Activated T-cell treated with anti-CD3 and anti-CD28 coated beads, Interleukin-2, amount 50 U/mL, for 72 hours (primary cell): ENCODE measurements at regions not wholly inside any gene's neighbourhood (a gene's known extent, or its start where the extent isn't known, plus 50 kb on each side); places are given as distances from the start of the nearest gene placed in this dataset.

Experiments used
- ATAC-seq, 2 donors: fragments of 150-1000 bp; cut with Tn5 transposase; replicated peaks in 1 of 2; 2 replicates each; pipeline ENCODE4 v1.10.0; 2021; ENCODE audit warnings: moderate library complexity in 2 of 2, mild to moderate bottlenecking in 1 of 2
- DNase-seq, 2 donors: peaks; one replicate each; pipeline ENCODE4 v3.0.0; 2021 to 2022; ENCODE audit warnings: mixed read lengths in 1 of 2
- H3K27ac Mint-ChIP-seq: one replicate; pipeline ENCODE4 v1.8.0; 2022; ENCODE audit warnings: mild to moderate bottlenecking, moderate library complexity, mixed read lengths
- H3K27me3 Mint-ChIP-seq: one replicate; pipeline ENCODE4 v1.8.0; 2022; ENCODE audit warnings: low read depth, mixed read lengths
- H3K36me3 Mint-ChIP-seq, 2 donors: one replicate each; pipeline ENCODE4 v1.8.0; 2022; ENCODE audit warnings: mixed read lengths in 2 of 2, mild to moderate bottlenecking in 1 of 2; ENCODE audit not compliant: insufficient read depth in 2 of 2
- H3K4me1 Mint-ChIP-seq: one replicate; pipeline ENCODE4 v1.8.0; 2022; ENCODE audit warnings: low read depth, mixed read lengths
- H3K4me3 Mint-ChIP-seq, 2 donors: one replicate each; pipeline ENCODE4 v1.8.0; 2022; ENCODE audit warnings: mild to moderate bottlenecking in 2 of 2, mixed read lengths in 2 of 2, moderate library complexity in 2 of 2
- H3K9me3 Mint-ChIP-seq, 2 donors: one replicate each; pipeline ENCODE4 v1.8.0; 2022; ENCODE audit warnings: mixed read lengths in 2 of 2

- ATAC-seq (no peak), DNase-seq (no peak)
- peaks cover 0 to 2% of the 10 kb centered on the region in 2 donors for H3K36me3 Mint-ChIP-seq
- no peak overlapping the region for H3K27ac Mint-ChIP-seq
- no peaks in the 10 kb centered on the region for H3K27me3 Mint-ChIP-seq
- H3K4me1 Mint-ChIP-seq, result no peaks in the 10 kb centered on the region
- H3K9me3 Mint-ChIP-seq, result no peaks in the 10 kb centered on the region
- no peak overlapping the region for H3K4me3 Mint-ChIP-seq
Observed at GRCh38 chr4:122203407-122203806, 51.3 kb downstream of the BLTP1 start.

GRCh38 chr4:122205687-122206086 lies 53.6 kb downstream of the BLTP1 start:
- Mint-ChIP-seq H3K27ac (no peak overlapping the region), H3K4me1 (no peaks in the 10 kb centered on the region)
- ATAC-seq, result peak in 1 of 2 donors; percentile 28

DNA sequence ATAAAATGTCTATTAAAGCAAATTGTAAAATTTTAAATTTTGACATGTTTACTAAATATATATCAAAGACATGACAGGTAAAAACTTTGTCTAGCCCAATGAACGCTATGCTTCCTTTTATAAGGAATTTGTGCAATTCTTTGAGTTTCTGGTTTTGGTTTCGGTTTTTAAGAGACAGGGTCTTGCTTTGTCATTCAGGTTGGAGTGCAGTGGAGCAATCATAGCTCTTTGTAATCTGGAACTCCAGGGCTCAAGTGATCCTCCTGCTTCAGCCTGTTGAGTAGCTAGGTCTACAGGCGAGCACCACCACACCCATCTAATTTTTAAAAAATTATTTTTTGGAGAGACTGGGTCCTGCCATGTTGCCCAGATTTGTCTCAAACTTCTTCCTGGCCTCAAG lies 60.7 kb downstream of the BLTP1 start:
- no peak overlapping the region for H3K4me3 Mint-ChIP-seq
- H3K27ac Mint-ChIP-seq, result no peak overlapping the region
- no peaks in the 10 kb centered on the region for H3K27me3 Mint-ChIP-seq
- ATAC-seq (no peak), DNase-seq (no peak)
- H3K36me3 Mint-ChIP-seq, result peaks cover 7 to 8% of the 10 kb centered on the region in 2 donors
- no peaks in the 10 kb centered on the region for H3K9me3 Mint-ChIP-seq
- peaks cover 13% of the 10 kb centered on the region for H3K4me1 Mint-ChIP-seq

More at GRCh38 chr4:122205687-122206086, 53.6 kb downstream of the BLTP1 start:
- Mint-ChIP-seq H3K4me3 (no peak overlapping the region), H3K9me3 (no peaks in the 10 kb centered on the region), H3K36me3 (peaks cover 1 to 3% of the 10 kb centered on the region in 2 donors), H3K27me3 (no peaks in the 10 kb centered on the region)
- no peak for DNase-seq

- Mint-ChIP-seq H3K27ac (no peak overlapping the region), H3K4me1 (peaks cover 6% of the 10 kb centered on the region), H3K9me3 (no peaks in the 10 kb centered on the region), H3K4me3 (no peak overlapping the region), H3K36me3 (peaks cover 6 to 7% of the 10 kb centered on the region in 2 donors), H3K27me3 (no peaks in the 10 kb centered on the region)
- no peak for DNase-seq
- ATAC-seq, result no peak
Observed at GRCh38 chr4:122218762-122219161, 66.6 kb downstream of the BLTP1 start.

- DNase-seq, result no peak
- Mint-ChIP-seq H3K27ac (no peak overlapping the region), H3K36me3 (peaks cover 6 to 7% of the 10 kb centered on the region in 2 donors), H3K27me3 (no peaks in the 10 kb centered on the region), H3K4me3 (no peak overlapping the region), H3K9me3 (no peaks in the 10 kb centered on the region), H3K4me1 (peaks cover 6% of the 10 kb centered on the region)
- ATAC-seq, result no peak
Observed at GRCh38 chr4:122219356-122219755, 67.2 kb downstream of the BLTP1 start.

- DNase-seq (no peak), ATAC-seq (no peak)
- H3K36me3 Mint-ChIP-seq, result peaks cover 3% of the 10 kb centered on the region in 2 donors
- H3K9me3 Mint-ChIP-seq, result no peaks in the 10 kb centered on the region
- no peak overlapping the region for H3K4me3 Mint-ChIP-seq
- H3K4me1 Mint-ChIP-seq, result peaks cover 6% of the 10 kb centered on the region
- no peaks in the 10 kb centered on the region for H3K27me3 Mint-ChIP-seq
- no peak overlapping the region for H3K27ac Mint-ChIP-seq
Observed at GRCh38 chr4:122221322-122221721, 69.2 kb downstream of the BLTP1 start.

DNA sequence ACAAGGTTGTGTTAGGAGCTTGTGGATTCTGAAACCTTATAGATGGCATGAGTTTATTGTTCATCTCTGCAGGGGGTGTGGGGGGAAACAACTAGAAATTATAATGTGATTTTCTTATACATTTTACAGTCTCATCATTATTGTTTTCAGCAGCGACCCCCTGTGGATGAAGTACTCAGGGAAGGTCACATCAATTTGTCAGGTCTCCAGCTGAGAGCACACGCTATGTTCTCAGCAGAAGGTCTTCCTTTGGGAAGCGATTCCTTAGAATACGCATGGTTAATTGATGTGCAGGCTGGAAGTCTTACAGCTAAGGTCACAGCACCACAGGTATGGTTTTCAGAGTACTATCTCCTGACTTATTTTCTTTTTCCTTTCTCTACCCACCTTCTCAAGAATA lies 72.2 kb downstream of the BLTP1 start:
- Mint-ChIP-seq H3K9me3 (no peaks in the 10 kb centered on the region), H3K27me3 (no peaks in the 10 kb centered on the region), H3K36me3 (peaks cover 3 to 6% of the 10 kb centered on the region in 2 donors), H3K27ac (no peak overlapping the region), H3K4me1 (no peaks in the 10 kb centered on the region), H3K4me3 (no peak overlapping the region)
- ATAC-seq (no peak), DNase-seq (no peak)

DNA sequence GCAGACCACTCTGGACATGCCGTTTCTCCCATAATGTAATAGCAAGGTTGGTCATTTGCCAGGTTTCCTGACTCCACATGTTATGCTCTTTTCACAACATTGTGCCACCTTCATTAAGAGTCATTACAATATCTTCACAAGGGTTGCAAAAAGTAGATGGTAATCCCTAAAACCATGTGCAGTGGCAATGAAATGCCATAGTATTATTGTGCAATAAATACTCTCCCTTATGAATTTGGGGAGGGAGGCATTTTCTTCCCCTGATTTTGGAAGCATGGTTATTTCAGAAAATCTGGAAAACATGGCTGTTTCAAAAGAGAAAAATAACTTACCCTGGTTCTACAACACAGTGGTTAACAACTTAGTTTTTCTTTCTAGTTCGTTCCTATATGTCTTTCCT lies 75.1 kb downstream of the BLTP1 start:
- Mint-ChIP-seq H3K4me1 (no peaks in the 10 kb centered on the region), H3K4me3 (no peak overlapping the region), H3K27ac (no peak overlapping the region), H3K36me3 (peaks cover 0 to 6% of the 10 kb centered on the region in 2 donors), H3K27me3 (no peaks in the 10 kb centered on the region), H3K9me3 (no peaks in the 10 kb centered on the region)
- no peak for DNase-seq
- ATAC-seq, result no peak

GRCh38 chr4:122229857-122230256 lies 77.7 kb downstream of the BLTP1 start:
- H3K27ac Mint-ChIP-seq, result no peak overlapping the region
- no peak overlapping the region for H3K4me3 Mint-ChIP-seq
- H3K27me3 Mint-ChIP-seq, result no peaks in the 10 kb centered on the region
- no peak for ATAC-seq
- no peaks in the 10 kb centered on the region for H3K9me3 Mint-ChIP-seq
- peaks cover 0 to 6% of the 10 kb centered on the region in 2 donors for H3K36me3 Mint-ChIP-seq
- DNase-seq, result no peak
- no peaks in the 10 kb centered on the region for H3K4me1 Mint-ChIP-seq

DNA sequence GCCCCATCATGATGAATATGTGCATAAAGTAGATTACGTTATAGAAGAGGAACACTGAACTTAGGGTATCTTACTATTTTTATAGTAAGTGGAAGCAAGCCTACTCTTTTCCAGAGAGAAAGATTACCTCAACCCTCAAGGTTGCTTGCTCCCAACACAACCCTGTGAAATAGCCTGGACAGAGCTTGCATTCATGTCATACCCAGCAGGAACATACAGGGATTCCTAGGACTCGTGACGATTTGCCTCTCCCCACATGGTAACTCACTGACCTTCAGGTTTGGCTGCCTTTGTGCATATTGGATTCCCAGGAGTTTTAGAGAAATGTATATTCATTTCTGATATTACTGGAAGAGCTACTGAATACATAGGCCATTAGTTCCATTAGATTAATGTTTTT lies 80.5 kb downstream of the BLTP1 start:
- H3K36me3 Mint-ChIP-seq, result peaks cover 0 to 6% of the 10 kb centered on the region in 2 donors
- H3K4me3 Mint-ChIP-seq, result no peak overlapping the region
- ATAC-seq (no peak), DNase-seq (no peak)
- no peaks in the 10 kb centered on the region for H3K27me3 Mint-ChIP-seq
- H3K27ac Mint-ChIP-seq, result no peak overlapping the region
- H3K4me1 Mint-ChIP-seq, result no peaks in the 10 kb centered on the region
- H3K9me3 Mint-ChIP-seq, result no peaks in the 10 kb centered on the region

DNA sequence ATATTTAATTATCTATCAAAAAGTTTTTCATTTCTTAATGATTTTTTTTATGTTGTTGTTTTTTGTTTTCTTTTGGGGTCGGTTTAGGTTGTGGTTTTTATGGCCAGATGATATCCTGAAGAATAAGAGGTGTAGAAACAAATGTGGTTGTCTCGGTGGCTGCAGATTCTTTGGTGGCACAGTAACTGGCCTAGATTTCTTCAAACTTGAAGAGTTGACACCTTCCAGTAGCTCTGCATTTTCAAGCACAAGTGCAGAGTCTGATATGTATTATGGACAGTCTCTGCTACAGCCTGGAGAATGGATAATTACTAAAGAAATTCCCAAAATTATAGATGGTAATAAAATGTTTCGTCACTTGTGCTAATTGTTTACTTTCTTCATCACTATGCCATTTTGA lies 82.6 kb downstream of the BLTP1 start:
- no peak for ATAC-seq
- H3K4me3 Mint-ChIP-seq, result no peak overlapping the region
- H3K4me1 Mint-ChIP-seq, result no peaks in the 10 kb centered on the region
- H3K27ac Mint-ChIP-seq, result no peak overlapping the region
- H3K36me3 Mint-ChIP-seq, result peaks cover 3% of the 10 kb centered on the region in 2 donors
- H3K27me3 Mint-ChIP-seq, result no peaks in the 10 kb centered on the region
- no peak for DNase-seq
- H3K9me3 Mint-ChIP-seq, result no peaks in the 10 kb centered on the region

- H3K4me1 Mint-ChIP-seq, result no peaks in the 10 kb centered on the region
Observed at GRCh38 chr4:122243785-122244184, 91.7 kb downstream of the BLTP1 start.

DNA sequence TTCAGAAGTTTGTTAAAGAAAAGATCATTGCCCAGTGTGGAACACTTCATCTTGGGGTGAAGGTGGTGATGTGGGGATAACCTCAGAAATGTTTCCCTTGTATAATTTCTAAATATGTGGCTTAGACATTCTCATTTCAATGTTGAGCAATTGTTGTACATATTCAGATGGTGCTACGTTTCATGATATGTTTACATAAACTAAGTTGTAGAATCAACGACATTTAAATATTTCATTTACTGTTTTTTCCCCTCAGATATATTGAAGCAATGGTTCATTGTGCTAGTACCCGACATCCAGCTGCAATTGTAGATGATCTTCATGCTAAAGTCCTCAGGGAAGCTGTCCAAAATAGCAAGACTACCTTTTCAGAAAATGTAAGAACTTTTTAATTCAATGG lies 92.6 kb downstream of the BLTP1 start:
- no peak for DNase-seq
- Mint-ChIP-seq H3K4me3 (no peak overlapping the region), H3K36me3 (peaks cover 0 to 2% of the 10 kb centered on the region in 2 donors), H3K27me3 (no peaks in the 10 kb centered on the region), H3K9me3 (no peaks in the 10 kb centered on the region), H3K4me1 (no peaks in the 10 kb centered on the region), H3K27ac (no peak overlapping the region)
- no peak for ATAC-seq

More at GRCh38 chr4:122243785-122244184, 91.7 kb downstream of the BLTP1 start:
- H3K9me3 Mint-ChIP-seq, result no peaks in the 10 kb centered on the region
- peaks cover 0 to 2% of the 10 kb centered on the region in 2 donors for H3K36me3 Mint-ChIP-seq
- H3K27ac Mint-ChIP-seq, result no peak overlapping the region
- DNase-seq (no peak), ATAC-seq (no peak)
- H3K27me3 Mint-ChIP-seq, result no peaks in the 10 kb centered on the region
- no peak overlapping the region for H3K4me3 Mint-ChIP-seq

DNA sequence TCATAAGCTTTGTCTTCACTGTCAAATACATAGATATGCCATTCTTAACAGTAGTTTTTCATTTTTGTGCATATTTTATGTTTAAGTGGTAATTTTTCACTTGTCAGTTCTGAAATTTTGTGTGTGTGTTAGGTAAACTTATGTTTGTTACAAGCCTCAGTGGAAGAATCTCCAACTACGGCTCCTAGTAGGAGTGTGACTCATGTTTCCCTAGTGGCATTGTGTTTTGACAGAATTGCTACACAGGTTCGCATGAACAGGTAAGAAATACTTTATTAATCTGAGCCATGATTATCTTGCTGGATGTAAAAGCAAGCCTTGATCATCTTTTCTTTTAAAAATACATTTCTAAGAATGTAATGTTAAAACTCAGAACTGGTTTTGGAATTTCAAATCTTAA lies 94.4 kb downstream of the BLTP1 start:
- Mint-ChIP-seq H3K9me3 (no peaks in the 10 kb centered on the region), H3K27ac (no peak overlapping the region), H3K27me3 (no peaks in the 10 kb centered on the region), H3K36me3 (peaks cover 0 to 2% of the 10 kb centered on the region in 2 donors), H3K4me3 (no peak overlapping the region), H3K4me1 (no peaks in the 10 kb centered on the region)
- DNase-seq (no peak), ATAC-seq (no peak)
